Aorta (tissue), 5 donors: ENCODE measurements at regions not wholly inside any gene's neighbourhood (a gene's known extent, or its start where the extent isn't known, plus 50 kb on each side); places are given as distances from the start of the nearest gene placed in this dataset.

Experiments
- ATAC-seq: fragments of 200-7000 bp; cut with Tn5 transposase; one replicate; pipeline ENCODE4 v1.9.1; 2022; ENCODE audit warnings: moderate library complexity; ENCODE audit not compliant: low FRiP score
- DNase-seq, 2 donors: peaks; one replicate each; pipeline ENCODE4 v3.0.0-alpha.2; 2020
- H3K27ac ChIP-seq, 2 donors: one replicate each; pipeline ENCODE4 v1.5.1; 2013; ENCODE audit warnings: low read length in 2 of 2, mild to moderate bottlenecking in 2 of 2, moderate library complexity in 2 of 2, control low read depth in 1 of 2, inconsistent platforms in 1 of 2, low read depth in 1 of 2
- H3K27me3 ChIP-seq, 2 donors: one replicate each; pipeline ENCODE4 v1.6.1; 2013; ENCODE audit warnings: control low read depth in 1 of 2, low read length in 1 of 2, mild to moderate bottlenecking in 1 of 2, moderate library complexity in 1 of 2; ENCODE audit not compliant: insufficient read depth in 2 of 2, control insufficient read depth in 1 of 2
- H3K36me3 ChIP-seq, 2 donors: one replicate each; pipeline ENCODE4 v1.6.1; 2013; ENCODE audit warnings: control low read depth in 1 of 2, low read length in 1 of 2, mild to moderate bottlenecking in 1 of 2; ENCODE audit not compliant: insufficient read depth in 2 of 2, control insufficient read depth in 1 of 2
- H3K4me1 ChIP-seq, 2 donors: one replicate each; pipeline ENCODE4 v1.6.1; 2013; ENCODE audit warnings: low read length in 2 of 2, control low read depth in 1 of 2, mild to moderate bottlenecking in 1 of 2, moderate library complexity in 1 of 2; ENCODE audit not compliant: insufficient read depth in 2 of 2, control insufficient read depth in 1 of 2
- H3K4me3 ChIP-seq, 2 donors: one replicate each; pipeline ENCODE4 v1.5.1; 2013; ENCODE audit warnings: low read length in 2 of 2, control low read depth in 1 of 2, mild to moderate bottlenecking in 1 of 2
- H3K9me3 ChIP-seq: one replicate; pipeline ENCODE4 v1.6.1; 2013; ENCODE audit warnings: mild to moderate bottlenecking, low read length; ENCODE audit not compliant: control insufficient read depth
- WGBS, 2 donors: extraction: QIAGEN DNeasy Blood & Tissue Kit; methylation state at CpG; one replicate each; pipeline ENCODE4 v1.1.7; 2013; 5-methylcytosine and 5-hydroxymethylcytosine counted together
- intact Hi-C, 2 donors: fragments of 100-400 bp; cut with DNase I; formaldehyde crosslinking; loops; one replicate each; pipeline versions ENCODE4 v1.14.2 to v1.15.0; 2022
- donor health status: healthy with polysubstance abuse.
- donor health status: Bipolar disorder and iron deficiency.
- donor health status: DM: no; HTN: no; CAD: no.
- donor health status: DM: no; HTN: no; CAD: no.
- donor health status: DM: yes; HTN: yes; CAD: no.

DNA sequence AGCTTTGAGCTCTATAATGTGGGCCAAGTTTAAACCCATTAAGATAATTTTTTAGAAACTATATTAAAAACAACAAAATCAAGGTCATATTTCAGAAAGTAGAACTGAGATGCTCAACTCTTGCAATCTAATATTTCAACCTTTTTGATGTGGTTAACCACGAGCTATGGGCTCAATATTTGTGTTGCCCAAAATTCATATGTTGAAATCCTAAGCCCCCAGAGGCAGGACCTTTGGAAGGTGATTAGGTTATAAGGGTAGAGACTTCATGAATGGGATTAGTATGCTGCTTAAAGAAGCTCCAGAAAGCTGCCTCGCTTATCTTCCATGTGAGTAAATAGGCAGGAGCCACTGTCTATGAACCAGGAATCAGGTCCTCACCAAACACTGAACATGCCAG lies 284.4 kb downstream of the CRPPA start:
- ATAC-seq: no peak
- H3K27me3 ChIP-seq: no peaks in the 10 kb centered on the region
- no peaks in the 10 kb centered on the region for H3K9me3 ChIP-seq
- no peak overlapping the region for H3K27ac ChIP-seq
- no peak for DNase-seq
- H3K4me3 ChIP-seq: no peak overlapping the region
- H3K4me1 ChIP-seq: no peaks in the 10 kb centered on the region
- 83 to 87% methylated on average over 2 of the region's 2 CpGs for WGBS, 2 donors
- intact Hi-C loops: no loop called here
- no peaks in the 10 kb centered on the region for H3K36me3 ChIP-seq

GRCh38 chr7:16135658-16136057 lies 285.7 kb downstream of the CRPPA start:
- no peaks in the 10 kb centered on the region for H3K27me3 ChIP-seq
- no peak overlapping the region for H3K4me3 ChIP-seq
- DNase-seq: no peak
- no peak overlapping the region for H3K27ac ChIP-seq
- intact Hi-C loops: no loop called here
- H3K36me3 ChIP-seq: no peaks in the 10 kb centered on the region
- ATAC-seq: no peak
- no peaks in the 10 kb centered on the region for H3K4me1 ChIP-seq
- no peaks in the 10 kb centered on the region for H3K9me3 ChIP-seq

- H3K27me3 ChIP-seq: no peaks in the 10 kb centered on the region
- no peaks in the 10 kb centered on the region for H3K36me3 ChIP-seq
- WGBS, 2 donors: 14 to 18% methylated on average over 1 of the region's 1 CpG
- no peak overlapping the region for H3K27ac ChIP-seq
- no peak for ATAC-seq
- intact Hi-C loops: no loop called here
- H3K9me3 ChIP-seq: no peaks in the 10 kb centered on the region
- no peaks in the 10 kb centered on the region for H3K4me1 ChIP-seq
- H3K4me3 ChIP-seq: no peak overlapping the region
- DNase-seq: no peak
These were observed 290.9 kb downstream of the CRPPA start for GRCh38 chr7:16130111-16131110.

GRCh38 chr7:16129431-16130110 lies 291.8 kb downstream of the CRPPA start:
- intact Hi-C loops: no loop called here
- no peak overlapping the region for H3K27ac ChIP-seq

GRCh38 chr7:16123117-16123770 lies 298.1 kb downstream of the CRPPA start:
- no peak overlapping the region for H3K27ac ChIP-seq
- H3K27me3 ChIP-seq: no peaks in the 10 kb centered on the region
- peaks cover 1% of the 10 kb centered on the region for H3K9me3 ChIP-seq
- no peak overlapping the region for H3K4me3 ChIP-seq
- DNase-seq (no peak), ATAC-seq (no peak)
- WGBS, 2 donors: 96% methylated on average over 4 of the region's 4 CpGs
- H3K36me3 ChIP-seq: no peaks in the 10 kb centered on the region
- no peaks in the 10 kb centered on the region for H3K4me1 ChIP-seq
- intact Hi-C loops: no loop called here

More at GRCh38 chr7:16129431-16130110, 291.8 kb downstream of the CRPPA start:
- no peaks in the 10 kb centered on the region for H3K9me3 ChIP-seq
- H3K27me3 ChIP-seq: no peaks in the 10 kb centered on the region
- DNase-seq (no peak), ATAC-seq (no peak)
- H3K4me3 ChIP-seq: no peak overlapping the region
- 56 to 61% methylated on average over 4 of the region's 4 CpGs for WGBS, 2 donors
- no peaks in the 10 kb centered on the region for H3K36me3 ChIP-seq
- no peaks in the 10 kb centered on the region for H3K4me1 ChIP-seq

- Histone ChIP-seq H3K36me3 (peaks cover 0 to 2% of the 10 kb centered on the region in 2 donors), H3K27ac (no peak overlapping the region), H3K9me3 (peaks cover 1% of the 10 kb centered on the region), H3K4me3 (no peak overlapping the region), H3K4me1 (no peaks in the 10 kb centered on the region), H3K27me3 (no peaks in the 10 kb centered on the region)
- intact Hi-C loops: no loop called here
- 82 to 85% methylated on average over 3 of the region's 3 CpGs for WGBS, 2 donors
- no peak for ATAC-seq
- no peak for DNase-seq
These were observed 299.4 kb downstream of the CRPPA start for GRCh38 chr7:16121876-16122390.

DNA sequence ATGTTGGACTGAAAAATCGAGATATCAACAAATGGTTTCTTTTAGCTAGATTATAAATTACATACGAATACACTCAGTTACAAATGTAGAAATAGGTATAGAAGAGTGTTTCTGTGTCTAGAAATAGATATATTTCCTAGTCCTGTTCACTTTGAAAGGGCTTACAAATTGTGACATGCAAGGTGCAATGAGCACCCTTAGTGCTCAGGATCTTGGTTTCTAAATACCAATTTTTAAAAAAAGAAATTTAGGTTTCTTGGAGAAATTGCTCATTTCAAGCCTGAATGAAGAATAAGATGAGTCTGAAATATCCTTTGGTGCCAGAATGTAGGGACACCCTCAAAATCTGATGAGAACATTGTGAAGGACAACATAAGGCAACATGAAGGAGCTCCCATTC lies 306.0 kb downstream of the CRPPA start:
- ATAC-seq (no peak), DNase-seq (no peak)
- peaks cover 0 to 2% of the 10 kb centered on the region in 2 donors for H3K36me3 ChIP-seq
- no peaks in the 10 kb centered on the region for H3K27me3 ChIP-seq
- peaks cover 1% of the 10 kb centered on the region for H3K9me3 ChIP-seq
- intact Hi-C loops: no loop called here
- no peak overlapping the region for H3K4me3 ChIP-seq
- no peaks in the 10 kb centered on the region for H3K4me1 ChIP-seq
- 91% methylated on average over 2 of the region's 2 CpGs for WGBS, 2 donors
- H3K27ac ChIP-seq: no peak overlapping the region

DNA sequence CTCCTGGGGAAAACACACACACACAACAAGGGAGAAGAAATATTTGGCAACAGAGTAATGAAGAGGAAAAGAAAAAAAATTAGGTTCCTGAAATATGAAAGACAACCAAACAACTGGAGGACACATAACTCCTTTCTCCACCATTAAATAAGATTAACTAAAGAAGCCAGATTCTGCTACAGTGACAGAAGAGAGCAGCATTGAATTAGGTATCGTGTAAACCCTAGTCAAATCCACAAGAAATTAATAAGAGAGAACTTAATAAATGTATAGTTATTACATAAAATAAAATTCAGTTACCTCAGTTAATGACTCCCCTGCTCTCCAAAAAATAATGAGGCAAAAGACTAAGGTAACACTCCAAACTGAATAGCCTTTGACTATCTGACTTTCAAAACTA lies 306.7 kb downstream of the CRPPA start:
- no peaks in the 10 kb centered on the region for H3K4me1 ChIP-seq
- H3K9me3 ChIP-seq: peaks cover 1% of the 10 kb centered on the region
- H3K4me3 ChIP-seq: no peak overlapping the region
- WGBS, 2 donors: 83 to 84% methylated on average over 1 of the region's 1 CpG
- no peaks in the 10 kb centered on the region for H3K27me3 ChIP-seq
- DNase-seq (no peak), ATAC-seq (no peak)
- intact Hi-C loops: no loop called here
- no peak overlapping the region for H3K27ac ChIP-seq
- H3K36me3 ChIP-seq: peaks cover 0 to 2% of the 10 kb centered on the region in 2 donors
